SHP77 treated with DMSO at 0.1 percent for 48 hours (cell line): ENCODE measurements at regions not wholly inside any gene's neighbourhood (a gene's known extent, or its start where the extent isn't known, plus 50 kb on each side); places are given as distances from the start of the nearest gene placed in this dataset.

Experiments used
- DNase-seq: peaks from one replicate; lab custom pipeline; 2025; lab: John Stamatoyannopoulos, UW

DNA sequence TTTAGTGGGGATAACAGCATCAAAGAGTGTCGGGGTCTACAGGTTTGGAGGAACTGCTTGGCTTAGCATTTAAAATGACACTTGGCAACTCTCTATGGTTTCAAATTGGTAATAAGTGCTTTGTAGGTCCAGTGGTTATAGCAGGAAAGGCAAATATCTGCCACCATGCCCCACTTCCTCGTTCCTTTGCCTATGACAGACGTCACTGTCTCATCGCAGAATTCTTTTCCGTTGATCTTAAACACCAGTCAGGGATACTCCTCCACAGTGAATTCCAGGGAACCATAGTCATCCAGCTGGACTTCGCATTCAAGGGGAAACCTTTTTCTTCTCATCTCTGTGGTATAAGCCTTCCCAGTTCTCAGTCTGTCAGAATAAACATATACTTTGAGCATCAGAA lies 319.1 kb downstream of the GPAT3 start:
- DNase-seq = no peak

DNA sequence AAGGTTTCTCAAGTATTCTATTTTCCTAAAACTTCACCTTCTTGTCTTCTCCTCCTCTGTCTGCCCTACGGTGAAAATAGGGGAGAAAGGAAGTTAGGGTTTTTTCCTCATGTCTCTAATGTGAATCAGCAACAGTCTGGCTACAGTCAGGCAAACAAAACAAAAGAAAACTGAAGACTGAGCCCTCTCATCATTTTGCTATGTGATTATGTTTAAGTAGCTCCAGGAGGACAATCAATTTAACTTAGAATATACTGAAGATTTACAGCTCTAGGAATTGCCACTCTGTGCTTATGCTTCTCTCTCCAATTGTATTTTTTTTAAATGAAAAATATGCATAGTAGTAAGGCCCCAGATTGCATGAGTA lies 316.2 kb downstream of the GPAT3 start:
- DNase-seq = no peak

DNA sequence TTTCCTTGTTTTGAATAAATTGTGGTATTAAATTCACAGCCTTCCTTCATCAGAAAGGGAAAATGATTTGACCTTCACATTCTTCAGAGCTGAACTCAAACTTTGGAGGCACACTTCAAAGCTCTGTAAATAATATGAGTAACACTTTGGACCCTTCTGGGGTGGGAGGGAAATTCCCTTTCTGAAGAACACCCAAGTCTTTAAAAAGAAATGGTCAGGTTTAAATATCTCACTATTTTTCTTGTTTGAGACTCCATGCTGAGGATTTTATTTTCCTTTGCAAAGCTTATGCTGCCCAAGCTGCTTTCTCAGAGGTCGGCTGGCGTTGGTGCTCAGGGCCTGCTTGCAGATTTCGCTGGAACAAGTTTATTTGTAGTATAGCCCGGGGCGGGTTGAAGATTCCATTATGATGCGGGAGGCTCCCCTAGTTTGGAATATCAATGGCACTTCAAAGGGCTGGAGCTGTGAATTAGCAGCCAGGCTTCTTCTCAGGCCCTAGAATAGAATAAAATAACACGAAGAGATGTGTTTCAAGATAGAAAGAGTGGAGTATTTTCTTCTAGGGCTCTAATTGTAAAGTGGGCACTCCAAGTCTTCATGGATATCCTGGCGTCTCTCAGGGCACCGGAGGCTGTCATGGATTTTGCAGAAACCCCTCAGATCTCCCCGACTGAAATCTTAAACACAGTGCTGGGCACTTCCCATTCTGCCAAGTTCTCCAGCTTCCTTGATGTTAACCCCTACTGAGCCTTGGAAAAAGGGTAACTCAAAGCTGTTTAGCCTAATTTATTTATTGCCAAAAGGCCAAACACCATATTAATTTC lies 315.6 kb downstream of the GPAT3 start:
- no peak for DNase-seq

DNA sequence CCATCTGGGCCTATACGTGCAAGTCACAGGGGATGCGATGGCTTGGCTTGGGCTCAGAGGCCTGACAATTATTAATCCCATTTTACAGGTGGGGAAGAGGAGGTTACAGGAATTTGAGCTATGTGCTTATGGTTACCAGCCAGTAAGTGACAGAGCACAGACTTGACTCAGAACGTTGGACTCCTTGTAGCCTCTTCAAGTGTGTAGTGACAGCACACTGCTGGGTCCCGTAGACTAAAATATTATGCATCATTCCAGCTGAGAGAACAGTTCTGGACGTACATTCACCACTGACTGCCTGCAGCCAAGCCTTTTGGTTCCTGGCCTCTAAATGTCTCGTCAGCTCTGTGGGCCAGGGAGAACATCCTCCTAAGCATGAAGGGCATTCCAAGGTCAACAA lies 314.5 kb downstream of the GPAT3 start:
- no peak for DNase-seq

- DNase-seq = no peak
These were observed 310.4 kb downstream of the GPAT3 start for GRCh38 chr4:83846193-83846830.

GRCh38 chr4:83839615-83840014 lies 303.7 kb downstream of the GPAT3 start:
- DNase-seq = no peak

- no peak for DNase-seq
These were observed 301.9 kb downstream of the GPAT3 start for GRCh38 chr4:83837614-83838308.

GRCh38 chr4:83833920-83834319 lies 298.0 kb downstream of the GPAT3 start:
- no peak for DNase-seq

DNA sequence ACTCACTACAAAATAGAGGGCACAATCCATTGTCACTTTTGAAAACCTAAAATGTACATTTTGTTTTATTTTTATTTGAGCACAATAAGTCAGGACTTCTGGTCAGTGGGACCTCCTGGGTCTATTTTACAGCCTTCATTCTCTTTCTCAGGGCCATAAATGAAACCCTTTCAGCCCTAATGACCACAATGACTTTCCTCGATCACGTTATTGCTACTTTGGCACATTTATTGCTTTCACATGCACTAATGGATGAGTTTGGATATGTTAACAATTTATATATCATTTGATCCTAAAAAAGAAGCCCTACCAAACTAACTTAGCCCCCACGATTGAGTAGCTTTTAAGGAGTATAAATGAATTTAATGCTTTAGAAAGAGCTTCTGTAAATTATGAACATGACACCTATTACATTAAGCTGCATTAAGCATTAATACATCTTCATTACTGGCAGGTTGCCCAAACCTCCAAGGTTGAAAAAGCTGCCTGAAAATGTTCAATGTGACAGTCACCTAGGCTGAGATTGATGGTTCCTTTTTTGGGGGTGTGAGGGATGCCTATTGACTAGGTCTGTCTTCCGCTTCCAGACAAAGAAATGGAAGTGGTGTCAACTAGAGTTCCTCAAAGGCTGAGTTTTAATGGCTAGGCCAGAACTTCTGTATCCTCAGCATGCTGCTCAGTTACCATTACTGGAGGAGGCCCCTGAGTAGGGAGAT lies 296.4 kb downstream of the GPAT3 start:
- no peak for DNase-seq

GRCh38 chr4:83831588-83831987 lies 295.7 kb downstream of the GPAT3 start:
- DNase-seq = no peak

DNA sequence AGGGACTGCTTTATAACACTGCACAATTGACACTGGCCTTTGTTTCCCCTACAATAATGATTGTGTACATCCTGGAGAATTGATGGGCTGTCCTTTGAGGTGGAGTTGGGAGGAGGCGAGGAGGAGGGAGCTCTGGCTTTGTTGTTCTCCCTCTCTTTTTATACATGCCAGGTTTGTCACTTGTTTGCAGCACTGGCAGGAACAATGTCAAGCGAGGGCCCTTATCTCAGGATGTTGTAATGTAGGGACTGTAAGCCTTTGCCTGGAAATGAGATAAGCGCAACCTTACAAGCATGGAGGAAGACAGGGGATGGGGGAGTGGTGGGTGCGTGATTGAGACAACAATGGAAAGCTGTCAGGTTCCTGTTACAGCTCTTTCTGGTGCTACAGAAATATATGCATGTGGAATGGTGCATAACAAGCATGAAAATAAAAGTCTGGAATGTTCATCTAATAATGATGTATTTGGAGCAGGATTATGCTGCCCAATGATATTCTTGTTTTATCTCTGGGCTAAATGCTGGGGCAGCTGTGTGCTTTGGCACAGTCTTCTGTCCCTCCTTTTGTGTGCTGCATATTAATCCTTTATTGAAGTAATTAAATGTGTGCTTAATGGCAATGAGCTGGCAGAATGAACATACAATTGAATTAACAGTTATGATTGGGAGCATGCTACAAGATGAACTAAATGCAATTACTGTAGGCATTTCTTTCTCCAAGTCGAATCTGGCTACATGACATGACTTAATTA lies 294.4 kb downstream of the GPAT3 start:
- DNase-seq = no peak

- no peak for DNase-seq
These were observed 292.7 kb downstream of the GPAT3 start for GRCh38 chr4:83828601-83829000.

DNA sequence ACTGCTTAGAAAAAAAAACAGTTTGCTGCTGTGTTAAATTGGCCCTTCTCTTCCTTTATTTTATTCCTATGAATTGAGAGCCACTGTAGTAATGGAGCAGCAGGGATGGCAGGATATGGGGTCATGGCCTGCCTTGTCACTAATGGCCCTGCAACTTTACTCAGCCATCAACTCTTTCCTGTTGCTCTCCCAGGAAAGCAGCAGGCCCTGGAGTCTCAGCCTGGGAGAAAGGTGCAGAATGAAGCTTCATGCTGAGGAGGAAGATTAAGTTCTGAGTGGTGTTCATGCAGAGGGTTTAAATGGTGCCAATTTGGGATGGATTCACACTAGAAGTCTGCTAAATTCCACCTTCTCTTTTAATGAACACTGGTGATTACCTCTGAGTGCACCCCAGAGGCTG lies 285.6 kb downstream of the GPAT3 start:
- DNase-seq = no peak

- no peak for DNase-seq
These were observed 283.7 kb downstream of the GPAT3 start for GRCh38 chr4:83819582-83819981.

DNA sequence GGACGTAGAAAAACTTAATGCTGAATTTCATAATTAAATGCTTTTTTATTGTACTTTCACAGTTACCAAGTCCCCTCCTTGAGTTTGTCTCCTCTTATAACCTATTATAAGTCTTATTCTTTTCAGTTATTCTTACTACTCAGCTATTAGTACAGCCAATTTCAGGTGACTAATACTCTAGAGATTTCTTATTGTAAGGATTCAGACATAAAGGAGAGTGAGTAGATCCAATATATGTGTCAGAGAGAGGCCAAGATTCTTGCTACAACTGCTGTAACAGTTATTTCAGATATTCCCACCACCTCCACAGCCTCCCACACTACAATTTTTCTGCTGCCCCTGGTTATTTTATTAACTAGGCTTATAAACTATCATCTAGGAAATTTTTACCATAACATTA lies 274.5 kb downstream of the GPAT3 start:
- no peak for DNase-seq

GRCh38 chr4:83809581-83809980 lies 273.7 kb downstream of the GPAT3 start:
- no peak for DNase-seq

DNA sequence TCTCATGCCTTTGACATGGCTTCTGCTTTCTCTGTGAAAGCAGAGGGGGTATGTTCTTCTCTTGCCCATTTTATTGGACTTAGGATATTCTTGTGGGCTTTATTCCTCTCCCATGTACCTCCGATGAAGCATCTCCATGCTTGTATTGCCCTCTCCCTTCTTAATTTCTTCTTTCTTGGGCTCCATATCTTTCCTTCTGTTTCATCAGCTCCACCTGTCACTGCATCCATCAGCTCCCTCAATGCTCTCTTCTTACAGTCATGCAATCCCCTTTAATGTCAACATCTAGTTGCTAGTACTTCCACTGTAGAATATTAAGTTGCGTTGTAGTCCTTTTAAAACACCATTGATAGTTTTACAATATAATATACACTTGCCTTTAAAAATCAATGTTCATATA lies 257.6 kb downstream of the GPAT3 start:
- no peak for DNase-seq

DNA sequence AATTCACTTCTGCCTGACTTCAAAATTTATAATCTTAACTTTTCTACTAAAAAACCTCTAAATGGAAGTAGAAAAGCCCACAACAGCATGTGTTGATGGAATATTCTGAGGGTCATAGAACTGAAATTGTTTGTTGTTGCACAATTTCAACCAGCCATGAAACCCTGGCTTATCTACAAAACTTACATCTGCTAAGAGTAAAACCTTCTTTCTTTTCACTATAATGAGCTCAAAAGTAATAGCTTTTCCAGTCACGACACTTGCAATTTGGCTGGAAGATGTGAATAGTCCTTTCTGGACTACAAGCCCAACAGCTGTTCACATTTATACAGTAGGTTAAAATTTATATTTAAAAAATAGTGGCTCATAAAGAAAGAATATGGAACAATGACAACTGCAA lies 250.0 kb downstream of the GPAT3 start:
- DNase-seq = no peak

DNA sequence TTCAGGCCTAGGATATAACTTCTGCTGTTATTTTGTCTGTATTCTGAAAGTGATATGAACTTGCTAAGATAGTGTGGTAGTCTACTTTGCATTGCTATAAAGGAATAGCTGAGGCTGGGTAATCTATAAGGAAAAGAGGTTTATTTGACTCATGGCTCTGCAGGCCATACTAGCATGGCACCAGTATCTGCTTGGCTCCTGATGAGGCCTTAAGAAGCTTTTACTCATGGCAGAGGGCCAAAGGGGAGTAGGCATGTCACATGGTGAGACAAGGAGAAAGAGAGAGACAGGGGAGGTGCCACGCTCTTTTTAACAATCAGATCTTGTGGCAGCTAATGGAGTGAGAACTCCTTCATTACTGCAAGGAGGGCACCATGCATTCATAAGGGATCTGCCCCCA lies 247.3 kb downstream of the GPAT3 start:
- DNase-seq = no peak

DNA sequence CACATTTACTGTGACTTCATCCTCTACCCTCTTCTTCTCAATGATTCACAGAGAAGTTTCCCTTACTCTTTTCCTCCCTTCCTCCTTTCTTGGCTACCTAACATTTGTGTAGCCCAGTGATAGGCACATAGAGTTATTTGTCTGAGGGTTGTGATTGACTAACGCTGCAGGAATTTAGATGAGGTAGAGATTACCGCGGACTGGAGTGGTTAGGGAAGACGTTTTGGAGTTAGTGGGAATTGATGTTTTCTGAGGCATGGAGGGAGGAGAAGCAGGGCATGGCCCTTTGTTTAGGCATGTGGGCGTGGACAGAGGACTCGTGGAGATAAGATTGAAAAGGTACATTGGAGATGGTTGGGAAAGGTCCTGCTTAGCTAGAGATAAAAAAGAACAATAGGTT lies 246.7 kb downstream of the GPAT3 start:
- no peak for DNase-seq

DNA sequence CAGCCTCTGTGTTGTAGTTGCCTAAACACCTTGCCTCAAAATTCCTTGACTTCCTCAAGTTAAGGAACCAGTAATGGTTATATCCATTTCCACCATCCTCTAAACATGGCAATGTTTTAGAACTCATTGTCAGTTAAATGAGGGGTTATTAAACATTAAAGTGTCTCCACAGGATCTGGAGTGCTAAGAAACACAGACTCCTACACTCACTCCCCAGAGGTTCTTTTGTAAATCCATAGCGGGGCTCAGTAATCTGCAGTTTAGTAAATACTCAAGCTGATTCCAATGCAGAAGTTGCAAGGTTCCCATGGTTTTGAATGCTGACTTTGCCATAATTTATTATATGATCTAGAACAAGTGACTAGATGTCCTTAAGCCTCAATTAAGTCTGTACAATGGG lies 245.5 kb downstream of the GPAT3 start:
- DNase-seq = no peak
